HepG2 (cell line): ENCODE measurements at regions not wholly inside any gene's neighbourhood (a gene's known extent, or its start where the extent isn't known, plus 50 kb on each side); places are given as distances from the start of the nearest gene placed in this dataset.

Experiments
- ATAC-seq: fragments of 200-7000 bp; cut with Tn5 transposase; 3 replicates; pipeline ENCODE4 v1.9.1; 2020; ENCODE audit warnings: mild to moderate bottlenecking, moderate library complexity
- BruUV-seq: library from RNA; stranded (reverse); fragments of 400-500 nt; replicated peaks from 2 replicates; lab custom pipeline; 2021; lab: Mats Ljungman, UMichigan
- CTCF ChIA-PET: fragments of 300-600 bp; formaldehyde crosslinking; extraction: SDS; loops from one replicate; lab custom pipeline; 2021; ENCODE audit warnings: low total read pairs, inconsistent platforms, low intra/inter-chr PET ratio; lab: Yijun Ruan, JAX
- POLR2A ChIA-PET: fragments of 350-600 bp; sonication (Branson Sonifier 250); formaldehyde crosslinking; loops from one replicate; lab custom pipeline; 2020; ENCODE audit warnings: antibody characterized with exemption, inconsistent platforms; lab: Yijun Ruan, JAX
- DNase-seq: peaks from one replicate; pipeline ENCODE4 v3.0.0-alpha.2; 2015; ENCODE audit warnings: low spot score
- FAIRE-seq: peaks from 3 replicates; lab custom pipeline; 2011; peaks lifted over from hg19 to GRCh38; lab: Jason Lieb, UNC
- H2AFZ ChIP-seq: one replicate; pipeline ENCODE4 v1.6.1; 2011; ENCODE audit warnings: low read length, inconsistent platforms
- H3K27ac ChIP-seq: fragments of 300-600 bp; 3 replicates; pipeline ENCODE4 v1.8.0; 2011; ENCODE audit warnings: mixed run types, mild to moderate bottlenecking, mixed read lengths, low read length, inconsistent platforms; ENCODE audit not compliant: insufficient read depth; ENCODE audit errors: extremely low read length
- H3K27me3 ChIP-seq, 2 experiments: fragments of 200-600 bp in 1 of 2; 2 replicates in 1 of 2; 3 replicates in 1 of 2; pipeline versions ENCODE4 v1.6.0 to v1.8.0; 2011; ENCODE audit warnings: low read length in 2 of 2, mild to moderate bottlenecking in 2 of 2, moderate library complexity in 2 of 2, inconsistent platforms in 1 of 2; ENCODE audit not compliant: insufficient read depth in 2 of 2, control insufficient read depth in 1 of 2
- H3K36me3 ChIP-seq, 2 experiments: fragments of 200-600 bp in 1 of 2; replicated peaks in 1 of 2; 2 replicates in 1 of 2; 3 replicates in 1 of 2; pipeline versions ENCODE4 v1.5.1 to v1.8.0; 2011; ENCODE audit warnings: low read length in 2 of 2, inconsistent platforms in 1 of 2; ENCODE audit not compliant: insufficient read depth in 2 of 2, control insufficient read depth in 1 of 2
- H3K4me1 ChIP-seq: 2 replicates; pipeline ENCODE4 v1.5.1; 2012; ENCODE audit warnings: low read length, inconsistent platforms; ENCODE audit not compliant: insufficient read depth
- H3K4me2 ChIP-seq: 2 replicates; pipeline ENCODE4 v1.6.0; 2011; ENCODE audit warnings: low read depth, low read length, inconsistent platforms
- H3K4me3 ChIP-seq, 3 experiments: fragments of 200-600 bp in 1 of 3; sonication (generic), shearing (Covaris generic) in 1 of 3; replicated peaks in 1 of 3; 2 replicates each; pipeline ENCODE4 v1.5.1; 2011 to 2016; ENCODE audit warnings: low read length in 3 of 3, inconsistent platforms in 2 of 3, low read depth in 2 of 3, mild to moderate bottlenecking in 2 of 3, control low read depth in 1 of 3, mixed read lengths in 1 of 3; ENCODE audit not compliant: insufficient read depth in 1 of 3
- H3K79me2 ChIP-seq: one replicate; pipeline ENCODE4 v1.6.1; 2011; ENCODE audit warnings: low read length, inconsistent platforms; ENCODE audit not compliant: insufficient read depth
- H3K9ac ChIP-seq: 2 replicates; pipeline ENCODE4 v1.6.0; 2011; ENCODE audit warnings: mild to moderate bottlenecking, low read depth, low read length, inconsistent platforms; ENCODE audit not compliant: insufficient read depth
- H3K9me3 ChIP-seq: 2 replicates; pipeline ENCODE4 v1.5.1; 2012; ENCODE audit warnings: mild to moderate bottlenecking, low read length
- H4K20me1 ChIP-seq: 2 replicates; pipeline ENCODE4 v1.6.0; 2011; ENCODE audit warnings: inconsistent platforms, mild to moderate bottlenecking, low read length, moderate library complexity; ENCODE audit not compliant: insufficient read depth
- ARID5B ChIP-seq: IDR thresholded peaks from 2 replicates; pipeline ENCODE4 v1.4.0; 2020; ENCODE audit warnings: mild to moderate bottlenecking, missing genetic modification reagents
- CBFB ChIP-seq: sonication (generic); formaldehyde crosslinking; IDR thresholded peaks from 2 replicates; pipeline ENCODE4 v1.4.0; 2020; ENCODE audit warnings: missing genetic modification reagents
- CREB1 ChIP-seq, 2 experiments: fragments of 450-650 bp in 1 of 2; IDR thresholded peaks; 2 replicates each; pipeline ENCODE4 v1.6.1; 2016 to 2017; ENCODE audit warnings: control low read depth in 1 of 2, mild to moderate bottlenecking in 1 of 2, missing compliant biosample characterization in 1 of 2, missing genetic modification characterization in 1 of 2
- FOXA3 ChIP-seq: IDR thresholded peaks from 2 replicates; pipeline ENCODE4 v1.6.1; 2016; ENCODE audit warnings: missing genetic modification reagents, missing compliant biosample characterization
- FOXJ3 ChIP-seq: sonication (generic); formaldehyde crosslinking; IDR thresholded peaks from 2 replicates; pipeline ENCODE4 v1.4.0; 2020; ENCODE audit warnings: missing genetic modification reagents, mild to moderate bottlenecking, borderline replicate concordance
- FOXP4 ChIP-seq: sonication (generic); formaldehyde crosslinking; IDR thresholded peaks from 2 replicates; pipeline ENCODE4 v1.4.0; 2020; ENCODE audit warnings: missing genetic modification reagents
- HES4 ChIP-seq: sonication (generic); formaldehyde crosslinking; IDR thresholded peaks from 2 replicates; pipeline ENCODE4 v1.9.0; 2021; ENCODE audit warnings: mild to moderate bottlenecking, missing genetic modification reagents, borderline replicate concordance
- MIXL1 ChIP-seq: IDR thresholded peaks from 2 replicates; pipeline ENCODE4 v1.6.1; 2016
- NCOA2 ChIP-seq: sonication (generic); formaldehyde crosslinking; IDR thresholded peaks from 2 replicates; pipeline ENCODE4 v1.8.0; 2022; ENCODE audit warnings: inconsistent platforms
- PAXIP1 ChIP-seq: sonication (generic); formaldehyde crosslinking; conservative IDR thresholded peaks from 2 replicates; pipeline ENCODE4 v1.4.0; 2020; ENCODE audit warnings: mild to moderate bottlenecking, missing genetic modification reagents, moderate library complexity
- PHF21A ChIP-seq: sonication (generic); formaldehyde crosslinking; IDR thresholded peaks from 2 replicates; pipeline ENCODE4 v1.5.0; 2020; ENCODE audit warnings: mild to moderate bottlenecking, missing genetic modification reagents
- SOX13 ChIP-seq, 3 experiments: fragments of 450-650 bp in 1 of 3; sonication (generic) in 1 of 3; formaldehyde crosslinking in 1 of 3; IDR thresholded peaks in 2 of 3; conservative IDR thresholded peaks in 1 of 3; 2 replicates each; pipeline versions ENCODE4 v1.5.0 to v1.6.1; 2016 to 2020; ENCODE audit warnings: antibody characterized with exemption in 1 of 3, mild to moderate bottlenecking in 1 of 3, missing compliant biosample characterization in 1 of 3, missing genetic modification reagents in 1 of 3, moderate library complexity in 1 of 3
- SOX6 ChIP-seq, 2 experiments: fragments of 450-650 bp in 1 of 2; sonication (generic) in 1 of 2; formaldehyde crosslinking in 1 of 2; IDR thresholded peaks; 2 replicates each; pipeline versions ENCODE4 v1.4.0 to v1.6.1; 2017 to 2020; ENCODE audit warnings: antibody characterized with exemption in 1 of 2, mild to moderate bottlenecking in 1 of 2, missing genetic modification reagents in 1 of 2
- ZNF331 ChIP-seq: sonication (generic); formaldehyde crosslinking; IDR thresholded peaks from 2 replicates; pipeline ENCODE4 v1.4.0; 2020; ENCODE audit warnings: missing genetic modification reagents
- in situ Hi-C: cut with HindIII; loops from 2 replicates; pipeline ENCODE4 v1.10.0; 2017; ENCODE audit warnings: low pct_unique_long_range_greater_than_20kb; ENCODE audit not compliant: extremely low pct_ligation_motif_present
- intact Hi-C: fragments of 100-400 bp; cut with micrococcal nuclease; formaldehyde crosslinking; loops from one replicate; pipeline ENCODE4 v1.10.0; 2022; ENCODE audit not compliant: unreplicated experiment

- Histone ChIP-seq H3K9ac (no peak overlapping the region), H2AFZ (no peak overlapping the region), H3K27ac (peak overlapping the region; percentile 43), H3K9me3 (no peaks in the 10 kb centered on the region), H4K20me1 (no peaks in the 10 kb centered on the region), H3K4me1 (peaks cover 53% of the 10 kb centered on the region), H3K36me3 (no peaks in the 10 kb centered on the region), H3K4me3 (no peak overlapping the region; a peak in 1 of 6 replicates), H3K27me3 (no peaks in the 10 kb centered on the region), H3K79me2 (no peaks in the 10 kb centered on the region), H3K4me2 (peak overlapping the region; percentile 53)
- in situ Hi-C loops (no loop called here), intact Hi-C loops (loop anchor here (1.0 kb wide), 1 partner anchor 14 kb away; no protein-coding TSS in a partner anchor)
- CTCF ChIA-PET, result no interaction called here
- no TSS peak for BruUV-seq
- POLR2A ChIA-PET, result no interaction called here
- peak; percentile 81 for DNase-seq
- FAIRE-seq, result peak; percentile 91
- peak; percentile 86 for ATAC-seq
- TF ChIP-seq PAXIP1 (CRISPR knock-in tag), result peak; percentile 66
- peak; percentile 60 for TF ChIP-seq FOXP4 (CRISPR knock-in tag)
- no peak for TF ChIP-seq PHF21A (CRISPR knock-in tag)
- no peak for TF ChIP-seq HES4 (CRISPR knock-in tag)
- TF ChIP-seq ZNF331 (CRISPR knock-in tag), result 0 out of 2 replicates have a peak, but pooled peaks have one; percentile 14
- TF ChIP-seq NCOA2 (CRISPR knock-in tag), result peak; percentile 62
- TF ChIP-seq SOX6 (IDR thresholded peaks at IDR 0.05), result no peak
- TF ChIP-seq SOX6 (CRISPR knock-in tag; IDR thresholded peaks at IDR 0.05), result peak; percentile 70; the same call in 1 of the 2 replicates
- TF ChIP-seq MIXL1 (CRISPR knock-in tag), result 0 out of 2 replicates have a peak, but pooled peaks have one; percentile 27
- no peak for TF ChIP-seq SOX13 (IDR thresholded peaks at IDR 0.05)
- TF ChIP-seq SOX13 (CRISPR knock-in tag; conservative IDR thresholded peaks at IDR 0.05 in 1 of 2, IDR thresholded peaks at IDR 0.05 in 1 of 2), result peak in 1 of 2 experiments; percentile 53; a peak in 2 of 4 replicates
- TF ChIP-seq FOXJ3, result peak; percentile 61; the same call in 1 of the 2 replicates
- TF ChIP-seq CREB1 (IDR thresholded peaks at IDR 0.05), result no peak
- TF ChIP-seq CREB1 (CRISPR knock-in tag; IDR thresholded peaks at IDR 0.05), result peak; percentile 47
- peak; percentile 86; the same call in 1 of the 2 replicates for TF ChIP-seq CBFB (CRISPR knock-in tag)
- peak; percentile 47; the same call in 1 of the 2 replicates for TF ChIP-seq FOXA3 (CRISPR knock-in tag)
- peak; percentile 83 for TF ChIP-seq ARID5B (CRISPR knock-in tag)
These were observed 96.8 kb upstream of the GRIA3 start for GRCh38 chrX:123087326-123087725.
